ENCODE measurements at regions not wholly inside any gene's neighbourhood (a gene's known extent, or its start where the extent isn't known, plus 50 kb on each side); places are given as distances from the start of the nearest gene placed in this dataset.

- TF ChIP-seq CTCF (conservative IDR thresholded peaks at IDR 0.05; ENCODE audit: low read length): no peak
- no peak overlapping the region for H3K4me3 ChIP-seq (ENCODE audit: low read length)
- DNase-seq (ENCODE audit: low read depth): no peak
Measured at GRCh38 chr1:232249861-232250777, 379.8 kb downstream of the SIPA1L2 start.

GRCh38 chr1:232249339-232249738 lies 380.6 kb downstream of the SIPA1L2 start:
- H3K4me3 ChIP-seq (ENCODE audit: low read length): no peak overlapping the region
- TF ChIP-seq CTCF (conservative IDR thresholded peaks at IDR 0.05; ENCODE audit: low read length): no peak
- no peak for DNase-seq (ENCODE audit: low read depth)

GRCh38 chr1:232248276-232248820 lies 381.6 kb downstream of the SIPA1L2 start:
- DNase-seq (ENCODE audit: low read depth): no peak
- TF ChIP-seq CTCF (conservative IDR thresholded peaks at IDR 0.05; ENCODE audit: low read length): no peak
- H3K4me3 ChIP-seq (ENCODE audit: low read length): no peak overlapping the region

GRCh38 chr1:232247669-232248068 lies 382.3 kb downstream of the SIPA1L2 start:
- TF ChIP-seq CTCF (conservative IDR thresholded peaks at IDR 0.05; ENCODE audit: low read length): no peak
- no peak for DNase-seq (ENCODE audit: low read depth)
- H3K4me3 ChIP-seq (ENCODE audit: low read length): no peak overlapping the region

- TF ChIP-seq CTCF (conservative IDR thresholded peaks at IDR 0.05; ENCODE audit: low read length): no peak
- H3K4me3 ChIP-seq (ENCODE audit: low read length): no peak overlapping the region
- no peak for DNase-seq (ENCODE audit: low read depth)
Measured at GRCh38 chr1:232244426-232244825, 385.5 kb downstream of the SIPA1L2 start.

- DNase-seq (ENCODE audit: low read depth): no peak
- TF ChIP-seq CTCF (conservative IDR thresholded peaks at IDR 0.05; ENCODE audit: low read length): no peak
- H3K4me3 ChIP-seq (ENCODE audit: low read length): no peak overlapping the region
Measured at GRCh38 chr1:232239998-232240397, 389.9 kb downstream of the SIPA1L2 start.

- no peak overlapping the region for H3K4me3 ChIP-seq (ENCODE audit: low read length)
- DNase-seq (ENCODE audit: low read depth): no peak
- TF ChIP-seq CTCF (conservative IDR thresholded peaks at IDR 0.05; ENCODE audit: low read length): no peak
Measured at GRCh38 chr1:232239522-232239921, 390.4 kb downstream of the SIPA1L2 start.
